ENCODE measurements at regions not wholly inside any gene's neighbourhood (a gene's known extent, or its start where the extent isn't known, plus 50 kb on each side); places are given as distances from the start of the nearest gene placed in this dataset.
A peak's percentile ranks its signal among the peaks of the same experiment; 100 is the strongest.

DNA sequence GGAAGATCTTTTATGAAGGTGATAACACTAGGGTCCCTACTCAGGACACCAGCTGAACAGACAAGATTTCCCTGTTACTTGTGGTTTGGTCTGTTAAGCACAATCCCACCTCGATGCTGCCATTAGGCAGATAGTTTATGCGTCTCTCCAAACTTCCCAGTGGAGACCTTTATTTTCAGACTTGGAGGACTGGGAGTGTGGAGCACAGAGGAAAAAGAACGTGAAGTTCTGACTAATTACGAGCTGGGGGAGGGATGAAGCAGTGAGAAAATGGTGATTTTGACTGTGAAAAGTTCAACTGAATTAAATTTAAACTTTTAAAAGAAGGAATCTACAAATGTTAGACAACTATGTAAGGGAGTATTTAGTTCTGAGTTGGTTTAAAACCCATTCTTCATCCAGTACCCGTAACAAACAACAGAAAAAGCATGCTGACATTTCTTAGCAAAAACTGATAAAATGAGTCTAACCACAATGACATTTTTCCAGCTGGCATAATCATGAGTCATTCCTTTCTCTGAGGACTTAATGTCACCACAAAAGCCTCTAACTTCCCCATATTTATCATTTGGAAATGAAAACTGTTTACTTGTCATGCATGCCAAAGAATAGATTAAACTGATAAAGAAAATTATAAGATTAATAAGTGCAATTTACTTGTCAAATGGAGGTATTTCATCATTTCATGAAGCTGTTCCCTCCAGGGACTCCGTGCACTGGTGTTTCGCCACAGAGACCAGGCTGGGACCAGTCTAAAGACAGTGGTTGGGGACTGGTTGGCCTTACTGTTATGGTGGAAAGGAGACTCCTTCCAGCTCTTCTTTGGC, 113.3 kb upstream of the SSTR4 start:
- no peak for TF ChIP-seq RAD21 (IDR thresholded peaks at IDR 0.05; ENCODE audit: low read length)
- TF ChIP-seq CTCF (conservative IDR thresholded peaks at IDR 0.05; ENCODE audit: low read depth, low read length), result no peak
- TF ChIP-seq POLR2A (IDR thresholded peaks at IDR 0.05; ENCODE audit: low read depth, low read length), result no peak
- TF ChIP-seq CEBPB (IDR thresholded peaks at IDR 0.05; ENCODE audit: low read depth, low read length), result peak; percentile 6; the same call in 1 of the 2 replicates
- TF ChIP-seq MXI1 (IDR thresholded peaks at IDR 0.05; ENCODE audit: borderline replicate concordance, low read depth, low read length), result no peak
- no peak for TF ChIP-seq MAZ (IDR thresholded peaks at IDR 0.05; ENCODE audit: borderline replicate concordance, low read depth, low read length)
- TF ChIP-seq SMC3 (IDR thresholded peaks at IDR 0.05; ENCODE audit: low read depth, low read length), result no peak
- no peak for TF ChIP-seq CHD1 (IDR thresholded peaks at IDR 0.05; ENCODE audit: low read depth, low read length)
- TF ChIP-seq MAFK (IDR thresholded peaks at IDR 0.05; ENCODE audit: low read depth, low read length), result no peak
- no peak for TF ChIP-seq FOS (IDR thresholded peaks at IDR 0.05; ENCODE audit: low read depth, low read length)
- no peak for TF ChIP-seq USF2 (IDR thresholded peaks at IDR 0.05; ENCODE audit: low read depth, low read length)
- TF ChIP-seq BHLHE40 (IDR thresholded peaks at IDR 0.05; ENCODE audit: low read depth, low read length), result no peak
